SK-N-SH (cell line): ENCODE measurements at regions not wholly inside any gene's neighbourhood (a gene's known extent, or its start where the extent isn't known, plus 50 kb on each side); places are given as distances from the start of the nearest gene placed in this dataset.

ENCODE experiments used
- CTCF ChIA-PET: fragments of 300-600, 350-600 bp; formaldehyde crosslinking; extraction: SDS; loops from one replicate; lab custom pipeline; 2021; lab: Yijun Ruan, JAX
- POLR2A ChIA-PET: fragments of 350-600 bp; sonication (Branson Sonifier 250); formaldehyde crosslinking; extraction: SDS; loops from one replicate; lab custom pipeline; 2020; ENCODE audit warnings: antibody characterized with exemption, inconsistent platforms; lab: Yijun Ruan, JAX
- DNase-seq: peaks from one replicate; pipeline ENCODE4 v3.0.0; 2012
- H2AFZ ChIP-seq: fragments of 200-600 bp; sonication (generic); 2 replicates; pipeline ENCODE4 v1.8.1; 2016; ENCODE audit warnings: antibody characterized with exemption, mild to moderate bottlenecking, low read depth
- H3F3A ChIP-seq: fragments of 200-600 bp; sonication (generic); replicated peaks from 2 replicates; pipeline ENCODE3; 2016; ENCODE audit warnings: antibody characterized with exemption, mild to moderate bottlenecking; ENCODE audit not compliant: insufficient read depth
- H3K27ac ChIP-seq, 2 experiments: fragments of 200-500 bp in 1 of 2; fragments of 200-600 bp in 1 of 2; sonication (Bioruptor generic) in 1 of 2; sonication (generic), shearing (Covaris generic) in 1 of 2; 2 replicates each; pipeline versions ENCODE4 v1.5.1 to v1.6.1; 2014 to 2016; ENCODE audit warnings: low read depth in 2 of 2, inconsistent platforms in 1 of 2, low read length in 1 of 2, mild to moderate bottlenecking in 1 of 2, mixed read lengths in 1 of 2
- H3K27me3 ChIP-seq: fragments of 200-600 bp; sonication (generic), shearing (Covaris generic); 2 replicates; pipeline ENCODE4 v1.6.1; 2016; ENCODE audit warnings: mixed run types; ENCODE audit not compliant: insufficient read depth
- H3K36me3 ChIP-seq, 2 experiments: fragments of 200-500 bp in 1 of 2; fragments of 200-600 bp in 1 of 2; sonication (Bioruptor generic) in 1 of 2; sonication (generic) in 1 of 2; replicated peaks in 1 of 2; 2 replicates each; pipeline versions ENCODE3 to v1.5.1; 2014 to 2016; ENCODE audit warnings: low read length in 1 of 2, mild to moderate bottlenecking in 1 of 2; ENCODE audit not compliant: insufficient read depth in 2 of 2, control insufficient read depth in 1 of 2
- H3K4me1 ChIP-seq, 2 experiments: fragments of 200-500 bp in 1 of 2; fragments of 200-600 bp in 1 of 2; sonication (Bioruptor generic) in 1 of 2; sonication (generic), shearing (Covaris generic) in 1 of 2; 2 replicates each; pipeline versions ENCODE4 v1.5.1 to v1.6.1; 2014 to 2016; ENCODE audit warnings: low read depth in 1 of 2, low read length in 1 of 2, mixed run types in 1 of 2; ENCODE audit not compliant: insufficient read depth in 2 of 2, control insufficient read depth in 1 of 2
- H3K4me2 ChIP-seq: fragments of 200-600 bp; sonication (generic), shearing (Covaris generic); 2 replicates; pipeline ENCODE4 v1.6.1; 2017; ENCODE audit warnings: mixed run types
- H3K4me3 ChIP-seq, 2 experiments: fragments of 200-500 bp in 1 of 2; fragments of 200-600 bp in 1 of 2; sonication (Bioruptor generic) in 1 of 2; sonication (generic), shearing (Covaris generic) in 1 of 2; 2 replicates each; pipeline versions ENCODE4 v1.5.1 to v1.8.1; 2014 to 2016; ENCODE audit warnings: low read depth in 2 of 2, inconsistent platforms in 1 of 2, low read length in 1 of 2, mild to moderate bottlenecking in 1 of 2, mixed read lengths in 1 of 2, moderate library complexity in 1 of 2
- H3K79me2 ChIP-seq: fragments of 200-600 bp; sonication (generic); 2 replicates; pipeline ENCODE4 v1.8.1; 2017; ENCODE audit warnings: mild to moderate bottlenecking; ENCODE audit not compliant: insufficient read depth
- H3K9ac ChIP-seq: fragments of 200-600 bp; sonication (generic); 2 replicates; pipeline ENCODE4 v1.6.1; 2017; ENCODE audit warnings: mixed run types
- H3K9me2 ChIP-seq: fragments of 200-600 bp; sonication (generic); 2 replicates; pipeline ENCODE4 v1.6.1; 2017; ENCODE audit warnings: mixed run types
- H3K9me3 ChIP-seq: fragments of 200-600 bp; sonication (generic); 2 replicates; pipeline ENCODE4 v1.6.1; 2017; ENCODE audit warnings: mixed run types, mild to moderate bottlenecking, moderate library complexity
- H4K20me1 ChIP-seq: fragments of 200-600 bp; sonication (generic); 2 replicates; pipeline ENCODE4 v1.6.1; 2017; ENCODE audit warnings: mild to moderate bottlenecking, mixed run types; ENCODE audit not compliant: insufficient read depth
- CHD2 ChIP-seq: fragments of 150-350 bp; IDR thresholded peaks from 2 replicates; pipeline ENCODE4 v1.6.1; 2018; ENCODE audit warnings: low read length; ENCODE audit not compliant: partially characterized antibody
- CTCF ChIP-seq: fragments of 200-600 bp; sonication (generic); IDR thresholded peaks from 2 replicates; pipeline ENCODE4 v1.6.1; 2017; ENCODE audit warnings: antibody characterized with exemption, mild to moderate bottlenecking, moderate library complexity
- FOXM1 ChIP-seq: IDR thresholded peaks from 2 replicates; pipeline ENCODE4 v1.4.0; 2012; ENCODE audit warnings: low read depth, mild to moderate bottlenecking
- GABPA ChIP-seq: IDR thresholded peaks from 2 replicates; pipeline ENCODE4 v1.4.0; 2012; ENCODE audit warnings: low read depth, mild to moderate bottlenecking
- MAX ChIP-seq: IDR thresholded peaks from 2 replicates; pipeline ENCODE4 v1.4.0; 2012; ENCODE audit warnings: low read depth
- MEF2A ChIP-seq: IDR thresholded peaks from 2 replicates; pipeline ENCODE4 v1.4.0; 2012; ENCODE audit warnings: low read depth, borderline replicate concordance
- MXI1 ChIP-seq: IDR thresholded peaks from 2 replicates; pipeline ENCODE4 v1.6.1; 2012; ENCODE audit warnings: mild to moderate bottlenecking, low read depth, low read length, improper control_type of control experiment
- NRF1 ChIP-seq: IDR thresholded peaks from 2 replicates; pipeline ENCODE4 v1.6.1; 2012; ENCODE audit warnings: low read depth, mild to moderate bottlenecking, low read length
- PBX3 ChIP-seq: IDR thresholded peaks from 2 replicates; pipeline ENCODE4; 2012
- RAD21 ChIP-seq: IDR thresholded peaks from 2 replicates; pipeline ENCODE4 v1.6.1; 2012; ENCODE audit warnings: mild to moderate bottlenecking, low read length
- RFX5 ChIP-seq: IDR thresholded peaks from 2 replicates; pipeline ENCODE4 v1.6.1; 2012; ENCODE audit warnings: mild to moderate bottlenecking, improper control_type of control experiment, low read length
- RXRA ChIP-seq: IDR thresholded peaks from 2 replicates; pipeline ENCODE4 v1.4.0; 2012; ENCODE audit warnings: low read depth, mild to moderate bottlenecking, borderline replicate concordance
- SIN3A ChIP-seq: IDR thresholded peaks from 2 replicates; pipeline ENCODE4 v1.6.1; 2012; ENCODE audit warnings: low read depth, mild to moderate bottlenecking, low read length, moderate library complexity, borderline replicate concordance
- SMC3 ChIP-seq: IDR thresholded peaks from 2 replicates; pipeline ENCODE4 v1.6.1; 2012; ENCODE audit warnings: low read depth, low read length, improper control_type of control experiment
- TCF12 ChIP-seq: IDR thresholded peaks from 2 replicates; pipeline ENCODE4 v1.4.0; 2012
- YY1 ChIP-seq: IDR thresholded peaks from 2 replicates; pipeline ENCODE4 v1.4.0; 2012; ENCODE audit warnings: low read depth, mild to moderate bottlenecking
- WGBS: methylation state at CpG from one replicate; pipeline ENCODE4 v1.1.6; 2017; ENCODE audit warnings: low lambda C conversion rate; 5-methylcytosine and 5-hydroxymethylcytosine counted together

GRCh38 chr4:24202579-24202978 is 312.7 kb upstream of the PPARGC1A start:
- no peak for DNase-seq
- POLR2A ChIA-PET = no interaction called here
- Histone ChIP-seq H3K9me2 (no peaks in the 10 kb centered on the region), H3K9me3 (no peaks in the 10 kb centered on the region), H3K4me1 (no peaks in the 10 kb centered on the region), H3K79me2 (no peaks in the 10 kb centered on the region), H3F3A (no peaks in the 10 kb centered on the region), H3K4me3 (no peak overlapping the region), H2AFZ (no peak overlapping the region)
- 0% methylated on average over 1 of the region's 1 CpG for WGBS
- no peak for TF ChIP-seq NRF1
- no peak for TF ChIP-seq RAD21
- no peak for TF ChIP-seq TCF12
- no peak for TF ChIP-seq GABPA
- no peak for TF ChIP-seq SIN3A
- no peak for TF ChIP-seq MXI1
- no peak for TF ChIP-seq CTCF
- TF ChIP-seq, all 33 proteins: peak for 0
- Histone ChIP-seq H3K4me2 (no peak overlapping the region), H4K20me1 (no peaks in the 10 kb centered on the region), H3K9ac (no peak overlapping the region), H3K27me3 (no peaks in the 10 kb centered on the region), H3K27ac (no peak overlapping the region), H3K36me3 (no peaks in the 10 kb centered on the region)
- CTCF ChIA-PET = no interaction called here

DNA sequence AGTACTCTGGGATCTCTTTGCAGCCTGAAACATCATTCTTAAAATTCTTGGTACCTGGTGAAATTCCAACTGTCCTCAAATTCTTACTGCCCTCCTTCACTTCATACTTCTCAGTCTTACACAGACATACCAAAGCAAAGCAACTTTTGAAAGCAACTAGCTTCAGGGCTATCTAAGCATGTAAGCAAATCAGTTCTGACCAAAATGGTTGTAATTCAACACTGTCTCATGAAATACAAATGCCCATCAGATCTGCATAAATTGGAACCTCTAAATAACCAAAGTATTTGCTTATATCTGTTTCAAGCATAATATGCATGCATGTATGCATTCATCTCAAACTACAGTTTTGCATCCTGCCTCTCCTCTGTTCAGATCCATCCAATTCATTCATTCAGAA is 308.1 kb upstream of the PPARGC1A start:
- H3K27me3 ChIP-seq = no peaks in the 10 kb centered on the region
- no peak overlapping the region for H3K4me2 ChIP-seq
- no peak overlapping the region for H2AFZ ChIP-seq
- H4K20me1 ChIP-seq = no peaks in the 10 kb centered on the region
- H3K9me3 ChIP-seq = no peaks in the 10 kb centered on the region
- ChIA-PET CTCF (no interaction called here), POLR2A (no interaction called here)
- H3K9me2 ChIP-seq = no peaks in the 10 kb centered on the region
- H3K4me3 ChIP-seq = no peak overlapping the region
- no peaks in the 10 kb centered on the region for H3K36me3 ChIP-seq
- no peak for DNase-seq
- no peak for TF ChIP-seq CHD2
- no peak for TF ChIP-seq MAX
- TF ChIP-seq SIN3A = no peak
- no peak for TF ChIP-seq PBX3
- TF ChIP-seq SMC3 = no peak
- no peak for TF ChIP-seq YY1
- TF ChIP-seq TCF12 = no peak
- TF ChIP-seq RFX5 = no peak
- TF ChIP-seq FOXM1 = no peak
- no peak for TF ChIP-seq RXRA
- TF ChIP-seq MEF2A = no peak
- no peak for TF ChIP-seq MXI1
- H3F3A ChIP-seq = no peaks in the 10 kb centered on the region
- no peak overlapping the region for H3K9ac ChIP-seq
- no peak overlapping the region for H3K27ac ChIP-seq
- no peaks in the 10 kb centered on the region for H3K79me2 ChIP-seq
- H3K4me1 ChIP-seq = no peaks in the 10 kb centered on the region
